ENCODE measurements at regions not wholly inside any gene's neighbourhood (a gene's known extent, or its start where the extent isn't known, plus 50 kb on each side); places are given as distances from the start of the nearest gene placed in this dataset.

GRCh38 chr20:40120827-40121226 is 568.2 kb downstream of the MAFB start:
- no peak for DNase-seq

- no peak for DNase-seq
Observed at GRCh38 chr20:40111282-40111681, 577.8 kb downstream of the MAFB start.

DNA sequence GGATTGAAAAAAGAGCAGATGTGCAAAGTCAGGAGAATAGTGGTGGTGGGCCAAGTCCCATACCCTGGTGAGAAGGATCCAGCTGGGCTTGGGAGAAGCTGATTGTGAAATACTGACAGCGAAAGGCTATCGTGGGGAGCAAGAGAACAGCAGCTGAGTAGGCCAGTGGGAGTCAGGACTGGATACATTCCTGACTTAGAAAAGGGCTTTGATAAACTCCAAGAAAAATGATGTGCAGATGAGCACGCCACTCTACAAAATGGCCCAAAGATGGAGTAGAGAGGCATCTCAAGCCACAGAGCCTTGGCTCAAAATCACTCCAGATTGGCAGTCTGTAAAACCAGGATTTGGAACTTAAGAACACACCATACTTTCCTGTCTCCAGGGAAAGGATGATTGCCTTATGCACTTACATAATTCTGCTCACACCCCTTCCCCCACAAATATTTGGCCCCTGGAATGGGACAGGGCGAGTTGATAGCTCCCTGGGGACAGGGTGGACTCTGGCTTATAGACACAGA is 578.7 kb downstream of the MAFB start:
- no peak for DNase-seq

DNA sequence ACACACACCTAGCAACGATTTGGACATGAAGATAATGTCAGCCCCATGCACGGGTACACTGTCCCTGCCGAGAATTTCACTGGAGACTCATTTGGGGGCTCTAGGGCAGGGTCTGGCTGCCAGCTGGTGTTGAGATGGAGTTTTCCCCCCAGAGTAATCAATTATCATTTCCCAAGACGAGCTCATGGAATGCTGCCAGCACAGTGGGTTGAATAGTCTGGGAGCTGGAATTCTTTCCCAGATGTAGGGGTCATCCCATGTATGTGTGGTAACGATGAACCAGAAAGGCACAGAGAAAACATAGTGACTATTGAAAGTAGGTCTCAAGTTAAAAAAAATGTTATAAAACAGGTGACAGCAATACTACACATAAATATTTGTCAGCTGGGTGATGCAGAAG is 579.9 kb downstream of the MAFB start:
- no peak for DNase-seq

DNA sequence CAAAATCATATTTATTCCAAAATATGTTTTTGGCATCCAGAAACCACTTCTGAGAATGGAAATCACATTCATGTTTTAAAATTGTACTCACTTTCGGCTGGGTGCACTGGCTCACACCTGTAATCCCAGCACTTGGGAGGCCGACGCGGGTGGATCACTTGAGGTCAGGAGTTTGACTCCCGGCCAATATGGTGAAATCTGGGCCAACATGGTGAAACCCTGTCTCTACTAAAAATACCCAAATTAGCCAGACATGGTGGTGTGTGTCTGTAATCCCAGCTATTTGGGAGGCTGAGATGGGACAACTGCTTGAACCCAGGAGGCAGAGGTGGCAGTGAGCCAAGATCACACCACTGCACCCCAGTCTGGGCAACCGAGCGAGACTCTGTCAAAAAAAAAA is 580.7 kb downstream of the MAFB start:
- no peak for DNase-seq

GRCh38 chr20:40104959-40105358 is 584.1 kb downstream of the MAFB start:
- DNase-seq, result no peak

GRCh38 chr20:40103420-40103819 is 585.6 kb downstream of the MAFB start:
- no peak for DNase-seq

DNA sequence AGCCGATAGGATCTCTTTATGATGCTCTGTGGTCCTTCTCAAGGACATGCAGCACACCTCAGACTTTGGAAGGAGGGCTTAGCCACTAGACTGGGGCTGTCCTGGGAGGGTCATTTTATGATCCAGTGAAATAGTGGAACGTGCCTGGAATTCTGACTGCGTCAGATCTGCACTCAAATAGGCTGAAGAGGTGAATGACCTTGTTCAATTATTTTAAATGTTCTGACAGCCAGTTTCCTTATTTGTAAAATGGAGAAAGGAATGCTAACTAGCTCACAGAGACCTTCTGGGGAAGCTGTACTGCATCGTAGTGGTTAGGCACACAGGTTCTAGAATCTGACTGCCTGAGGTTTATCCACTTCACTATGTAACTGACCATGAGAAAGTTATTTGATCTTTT is 587.5 kb downstream of the MAFB start:
- DNase-seq, result no peak

- DNase-seq, result no peak
Observed at GRCh38 chr20:40100261-40100660, 588.8 kb downstream of the MAFB start.

DNA sequence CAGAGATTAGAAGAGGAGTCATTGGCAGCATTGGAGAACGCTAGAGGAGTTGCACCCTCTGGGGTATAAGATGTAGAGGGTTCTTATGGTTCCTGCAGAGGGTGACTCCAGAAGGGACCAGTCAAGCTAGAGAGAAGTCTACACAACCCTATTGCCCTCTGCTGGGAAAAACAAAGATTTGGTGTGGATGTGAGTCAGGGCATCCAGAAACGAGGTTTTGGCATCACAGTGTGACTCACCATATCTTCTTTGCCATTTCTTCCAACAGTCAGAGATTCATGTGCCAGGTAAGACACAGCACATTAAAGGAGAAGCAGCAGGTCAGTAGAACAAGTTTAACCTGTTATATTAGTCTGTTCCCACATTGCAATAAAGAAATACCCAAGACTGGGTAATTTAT is 598.8 kb downstream of the MAFB start:
- DNase-seq, result no peak

DNA sequence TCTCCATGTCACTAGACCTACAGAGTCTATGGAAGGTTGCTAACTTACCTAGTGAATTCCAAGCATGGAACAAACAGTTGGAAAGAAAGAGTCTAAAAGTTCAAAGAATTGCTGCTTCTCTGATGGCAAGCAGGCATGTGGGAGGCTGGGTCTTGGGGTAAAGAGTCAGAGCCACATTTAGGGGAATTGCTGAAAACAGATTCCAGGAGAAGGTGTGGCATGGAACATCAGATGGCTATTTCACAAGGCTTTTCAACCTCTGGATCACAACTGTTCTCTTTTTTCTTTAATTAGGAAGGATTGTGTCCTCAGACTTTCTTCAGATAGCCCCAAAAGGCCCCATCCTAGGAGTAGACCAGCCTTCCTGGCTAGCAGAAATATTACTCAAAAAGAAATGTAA is 601.5 kb downstream of the MAFB start:
- no peak for DNase-seq

- DNase-seq, result no peak
Observed at GRCh38 chr20:40085513-40085912, 603.5 kb downstream of the MAFB start.

- no peak for DNase-seq
Observed at GRCh38 chr20:40082436-40082835, 606.6 kb downstream of the MAFB start.

- DNase-seq, result no peak
Observed at GRCh38 chr20:40081653-40082052, 607.4 kb downstream of the MAFB start.

DNA sequence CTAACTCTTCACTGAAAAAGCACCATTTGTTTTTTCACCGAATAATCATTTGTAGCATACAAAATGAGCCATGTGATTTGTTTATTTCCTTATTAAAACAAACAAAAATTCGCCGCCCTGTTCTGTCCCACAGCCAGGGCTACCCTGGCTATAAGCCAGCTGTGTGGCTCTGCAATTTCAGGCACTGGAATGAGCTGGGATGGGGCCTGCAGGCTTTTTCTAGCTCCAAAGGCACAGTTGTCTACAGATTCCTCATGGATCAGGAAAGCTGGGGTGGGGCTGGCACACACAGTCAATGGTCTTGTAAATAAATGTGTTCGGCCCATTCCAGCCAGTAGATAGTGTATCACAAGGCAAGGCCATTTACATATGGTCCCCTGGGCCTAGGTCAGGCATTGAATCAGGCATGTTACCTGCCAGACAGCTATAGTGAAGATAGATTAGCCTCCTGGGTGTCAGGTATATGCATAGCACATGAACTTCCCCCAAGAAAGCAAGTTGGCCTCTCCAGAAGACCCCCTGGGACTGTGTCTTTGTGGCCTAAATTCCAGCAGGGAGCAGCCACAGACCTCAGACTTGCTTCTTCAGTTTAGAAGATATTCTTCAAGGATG is 608.9 kb downstream of the MAFB start:
- no peak for DNase-seq

DNA sequence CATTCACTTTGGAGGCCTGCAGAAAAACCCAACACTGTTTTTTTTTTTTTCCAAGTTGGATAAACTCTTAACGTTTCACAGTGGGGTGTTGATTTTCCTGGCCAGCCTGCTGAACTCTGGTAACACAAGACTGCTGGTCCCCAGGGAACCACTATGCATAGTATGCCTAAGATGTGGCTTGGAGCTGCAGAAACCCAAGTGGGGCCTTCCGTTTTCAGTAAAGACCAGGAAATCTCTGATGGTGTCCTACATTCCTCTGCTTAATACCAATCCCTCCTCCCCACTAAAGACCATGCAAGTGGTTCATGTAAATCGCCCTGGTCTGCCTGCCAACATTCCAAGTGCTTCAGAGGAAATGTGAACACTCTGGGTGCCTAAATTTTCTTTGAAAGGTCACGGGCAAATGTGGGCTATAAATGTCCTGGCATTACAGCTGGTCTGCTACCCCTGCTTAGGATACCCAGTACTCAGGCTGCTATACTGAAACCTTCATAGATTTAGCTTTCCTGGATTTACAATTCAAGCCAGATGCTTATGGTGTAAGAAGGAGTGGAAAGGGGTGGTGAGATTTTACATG is 615.4 kb downstream of the MAFB start:
- no peak for DNase-seq

GRCh38 chr20:40072907-40073306 is 616.1 kb downstream of the MAFB start:
- DNase-seq, result no peak

DNA sequence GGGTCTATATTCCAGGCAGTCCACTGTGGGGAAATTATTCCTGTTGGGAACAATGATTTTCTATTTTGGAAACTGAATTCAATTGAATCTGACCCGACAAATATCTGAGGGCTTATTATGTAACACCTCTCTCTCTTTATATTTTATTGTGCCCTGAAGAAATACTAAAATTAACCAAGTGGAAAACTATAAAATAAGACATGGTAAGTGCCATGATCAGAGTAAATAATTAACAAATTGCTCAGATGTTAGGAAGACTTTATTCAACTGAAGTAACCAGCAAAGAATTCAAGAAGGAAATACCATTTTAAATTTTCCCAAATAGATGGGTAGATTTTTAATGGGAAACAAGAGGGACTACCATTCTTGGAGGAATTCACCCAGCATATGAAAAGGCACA is 632.9 kb downstream of the MAFB start:
- DNase-seq, result peak; percentile 75

DNA sequence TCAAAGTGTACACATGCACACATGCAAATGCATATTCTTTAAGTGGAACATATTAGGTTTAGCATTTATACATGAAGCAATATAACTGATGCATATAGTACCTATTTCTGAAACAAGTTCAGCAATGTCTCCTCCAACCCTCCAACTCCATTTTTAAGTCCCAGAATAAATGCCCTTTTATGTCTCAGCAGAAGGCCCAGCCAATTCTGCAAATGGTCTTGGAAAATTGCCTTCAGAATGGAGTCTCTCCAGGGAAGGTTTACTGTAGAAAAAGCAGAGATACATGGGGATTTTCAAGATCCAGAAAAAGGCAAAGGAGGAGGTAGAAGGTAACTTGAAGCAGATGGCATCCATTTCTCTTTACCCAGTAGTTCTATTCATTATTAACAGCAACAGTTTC is 633.3 kb downstream of the MAFB start:
- no peak for DNase-seq

- DNase-seq, result no peak
Observed at GRCh38 chr20:40054311-40054710, 634.7 kb downstream of the MAFB start.

DNA sequence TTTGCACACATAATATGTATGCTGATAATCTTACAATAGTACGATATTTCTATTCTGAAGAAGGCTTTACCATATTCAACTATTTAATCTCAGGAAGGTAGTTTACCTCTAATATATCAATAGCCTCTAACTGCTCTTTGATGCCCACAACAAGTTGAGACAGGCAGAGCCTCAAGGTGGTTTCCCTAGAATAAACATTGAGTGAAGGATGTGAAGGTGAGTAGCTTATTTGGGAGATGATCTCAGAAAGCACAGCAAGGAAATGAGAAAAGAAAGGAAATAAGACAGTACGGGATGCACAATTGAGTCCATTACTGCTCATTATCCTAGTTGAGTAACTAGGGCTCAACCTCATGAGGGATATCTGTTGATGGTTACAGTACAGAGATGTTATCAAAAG is 638.4 kb downstream of the MAFB start:
- DNase-seq, result no peak

DNA sequence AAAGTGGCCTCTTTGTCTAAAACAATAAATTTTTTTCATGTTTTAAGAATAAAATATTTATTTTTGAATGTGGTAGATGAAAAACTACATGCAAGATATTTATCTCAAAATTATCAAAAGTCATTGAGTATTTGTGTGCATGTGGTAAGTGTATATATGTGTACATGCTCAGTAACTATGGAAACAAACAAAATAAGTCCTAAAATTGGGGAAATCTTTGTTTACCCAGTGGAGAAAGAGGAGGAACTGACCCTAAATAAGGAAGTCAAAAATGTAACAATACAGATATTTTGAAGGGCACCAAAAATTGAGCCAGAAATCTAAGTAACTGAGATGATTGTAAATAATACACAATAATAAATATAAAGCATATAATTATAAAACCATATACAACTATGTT is 639.2 kb downstream of the MAFB start:
- no peak for DNase-seq

GRCh38 chr20:40046703-40047102 is 642.3 kb downstream of the MAFB start:
- DNase-seq, result no peak

DNA sequence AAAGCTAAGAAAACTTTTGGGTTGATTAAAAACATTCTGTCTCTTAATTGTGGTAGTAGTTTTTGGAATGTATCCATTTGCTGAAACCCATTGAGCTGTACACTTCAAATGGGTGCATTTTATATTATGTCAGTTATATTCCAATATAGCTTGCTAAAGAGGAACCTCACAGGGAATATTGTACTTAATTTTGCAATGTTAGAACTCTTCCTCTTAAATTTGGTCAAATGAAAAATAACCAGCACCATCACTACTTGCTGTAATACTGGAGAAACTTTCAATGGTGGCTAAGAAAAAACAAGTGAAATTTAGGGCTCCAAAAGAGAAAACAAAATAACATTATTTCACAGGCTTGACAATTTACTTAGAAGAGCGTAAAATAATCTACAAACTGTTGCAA is 651.5 kb downstream of the MAFB start:
- no peak for DNase-seq

- no peak for DNase-seq
Observed at GRCh38 chr20:40029589-40029988, 659.4 kb downstream of the MAFB start.

Measured in kidney glomerular epithelial cell (primary cell).